Keratinocyte (primary cell): ENCODE measurements at regions not wholly inside any gene's neighbourhood (a gene's known extent, or its start where the extent isn't known, plus 50 kb on each side); places are given as distances from the start of the nearest gene placed in this dataset.

ENCODE experiments used
- DNase-seq: peaks from one replicate; pipeline ENCODE4 v3.0.0-alpha.2; 2011; ENCODE audit warnings: low read depth, missing footprints, low spot score
- FAIRE-seq: peaks from 2 replicates; lab custom pipeline; 2011; peaks lifted over from hg19 to GRCh38; lab: Jason Lieb, UNC
- H2AFZ ChIP-seq: 2 replicates; pipeline ENCODE4 v1.6.0; 2012; ENCODE audit warnings: low read length, control low read depth, inconsistent platforms; ENCODE audit not compliant: control insufficient read depth
- H3K27ac ChIP-seq: 2 replicates; pipeline ENCODE4 v1.5.1; 2011; ENCODE audit warnings: low read length; ENCODE audit not compliant: control insufficient read depth, insufficient read depth
- H3K27me3 ChIP-seq: 3 replicates; pipeline ENCODE4 v1.6.0; 2011; ENCODE audit warnings: low read length; ENCODE audit not compliant: control insufficient read depth, insufficient read depth; ENCODE audit errors: extremely low read depth
- H3K36me3 ChIP-seq, 2 experiments: 2 replicates in 1 of 2; 3 replicates in 1 of 2; pipeline ENCODE4 v1.5.1; 2011; ENCODE audit warnings: low read length in 2 of 2, mild to moderate bottlenecking in 1 of 2; ENCODE audit not compliant: control insufficient read depth in 2 of 2, insufficient read depth in 2 of 2; ENCODE audit errors: extremely low read depth in 1 of 2
- H3K4me1 ChIP-seq: 3 replicates; pipeline ENCODE4 v1.5.1; 2011; ENCODE audit warnings: low read length; ENCODE audit not compliant: control insufficient read depth, insufficient read depth; ENCODE audit errors: extremely low read depth
- H3K4me2 ChIP-seq: 3 replicates; pipeline ENCODE4 v1.6.0; 2011; ENCODE audit warnings: low read depth, low read length; ENCODE audit not compliant: control insufficient read depth, insufficient read depth; ENCODE audit errors: extremely low read depth
- H3K4me3 ChIP-seq, 3 experiments: fragments of 200-600 bp in 1 of 3; sonication (generic) in 1 of 3; 2 replicates in 2 of 3; 3 replicates in 1 of 3; pipeline ENCODE4 v1.5.1; 2011 to 2016; ENCODE audit warnings: low read length in 3 of 3, mild to moderate bottlenecking in 3 of 3, control low read depth in 2 of 3, inconsistent platforms in 1 of 3, low read depth in 1 of 3, mixed read lengths in 1 of 3, mixed run types in 1 of 3, moderate library complexity in 1 of 3; ENCODE audit not compliant: control insufficient read depth in 2 of 3, insufficient read depth in 2 of 3; ENCODE audit errors: extremely low read depth in 1 of 3
- H3K79me2 ChIP-seq: 2 replicates; pipeline ENCODE4 v1.6.0; 2012; ENCODE audit warnings: low read length; ENCODE audit not compliant: control insufficient read depth, insufficient read depth
- H3K9ac ChIP-seq: 3 replicates; pipeline ENCODE4 v1.6.0; 2011; ENCODE audit warnings: low read length; ENCODE audit not compliant: control insufficient read depth, insufficient read depth; ENCODE audit errors: extremely low read depth
- H3K9me1 ChIP-seq: 3 replicates; pipeline ENCODE4 v1.6.0; 2011; ENCODE audit warnings: low read length; ENCODE audit not compliant: control insufficient read depth, insufficient read depth; ENCODE audit errors: extremely low read depth
- H3K9me3 ChIP-seq: 2 replicates; pipeline ENCODE4 v1.5.1; 2012; ENCODE audit warnings: low read depth, low read length; ENCODE audit not compliant: control insufficient read depth
- H4K20me1 ChIP-seq: 3 replicates; pipeline ENCODE4 v1.6.0; 2011; ENCODE audit warnings: low read length; ENCODE audit not compliant: control insufficient read depth, insufficient read depth; ENCODE audit errors: extremely low read depth
- CTCF ChIP-seq, 3 experiments: IDR thresholded peaks in 1 of 3; conservative IDR thresholded peaks in 1 of 3; optimal IDR thresholded peaks in 1 of 3; 2 replicates in 2 of 3; 3 replicates in 1 of 3; pipeline versions ENCODE3 to v1.5.1; 2011; ENCODE audit warnings: low read length in 3 of 3, mild to moderate bottlenecking in 3 of 3, moderate library complexity in 2 of 3, control low read depth in 1 of 3, inconsistent platforms in 1 of 3; ENCODE audit not compliant: insufficient read depth in 2 of 3; ENCODE audit errors: extremely low read depth in 1 of 3
- EZH2 ChIP-seq: IDR thresholded peaks from one replicate; pipeline ENCODE4 v1.6.1; 2012; ENCODE audit warnings: inconsistent platforms, mild to moderate bottlenecking, low read length, moderate library complexity
- dilution Hi-C: fragments of 300-500 bp; cut with MboI; formaldehyde crosslinking; loops from one replicate; pipeline ENCODE4 v1.7.0; 2020; ENCODE audit warnings: low sequenced_read_pairs; ENCODE audit not compliant: extremely low pct_ligation_motif_present

GRCh38 chr5:82605441-82605973, 327.4 kb upstream of the RPS23 start:
- dilution Hi-C loops = no loop called here
- H3K79me2 ChIP-seq = no peaks in the 10 kb centered on the region
- H3K27ac ChIP-seq = no peak overlapping the region
- no peaks in the 10 kb centered on the region for H3K9me1 ChIP-seq
- TF ChIP-seq EZH2 = no peak
- no peak for TF ChIP-seq CTCF (optimal IDR thresholded peaks at IDR 0.05 in 1 of 3, IDR thresholded peaks at IDR 0.05 in 1 of 3, conservative IDR thresholded peaks at IDR 0.05 in 1 of 3; ENCODE audit: extremely low read depth in 1 of 3, insufficient read depth in 2 of 3, low read length in 3 of 3)
- no peaks in the 10 kb centered on the region for H3K4me1 ChIP-seq
- no peak for DNase-seq
- H3K9ac ChIP-seq = no peak overlapping the region
- no peak overlapping the region for H2AFZ ChIP-seq
- H3K27me3 ChIP-seq = no peaks in the 10 kb centered on the region
- no peaks in the 10 kb centered on the region for H3K36me3 ChIP-seq
- H4K20me1 ChIP-seq = no peaks in the 10 kb centered on the region
- no peaks in the 10 kb centered on the region for H3K9me3 ChIP-seq
- H3K4me2 ChIP-seq = no peak overlapping the region
- no peak for FAIRE-seq
- no peak overlapping the region for H3K4me3 ChIP-seq

- H3K4me1 ChIP-seq = no peaks in the 10 kb centered on the region
- no peak overlapping the region for H3K4me3 ChIP-seq
- FAIRE-seq = no peak
- TF ChIP-seq CTCF (optimal IDR thresholded peaks at IDR 0.05 in 1 of 3, IDR thresholded peaks at IDR 0.05 in 1 of 3, conservative IDR thresholded peaks at IDR 0.05 in 1 of 3; ENCODE audit: extremely low read depth in 1 of 3, insufficient read depth in 2 of 3, low read length in 3 of 3) = no peak
- TF ChIP-seq EZH2 = no peak
- H3K4me2 ChIP-seq = no peak overlapping the region
- dilution Hi-C loops = no loop called here
- H3K27ac ChIP-seq = no peak overlapping the region
- no peaks in the 10 kb centered on the region for H3K79me2 ChIP-seq
- H3K9ac ChIP-seq = no peak overlapping the region
- no peaks in the 10 kb centered on the region for H3K9me1 ChIP-seq
- no peaks in the 10 kb centered on the region for H4K20me1 ChIP-seq
- no peaks in the 10 kb centered on the region for H3K36me3 ChIP-seq
- no peaks in the 10 kb centered on the region for H3K27me3 ChIP-seq
- no peaks in the 10 kb centered on the region for H3K9me3 ChIP-seq
- DNase-seq = no peak
- H2AFZ ChIP-seq = no peak overlapping the region
Observed at GRCh38 chr5:82603033-82603987, 325.2 kb upstream of the RPS23 start.
